H1 (cell line): ENCODE measurements at regions not wholly inside any gene's neighbourhood (a gene's known extent, or its start where the extent isn't known, plus 50 kb on each side); places are given as distances from the start of the nearest gene placed in this dataset.

Source experiments
- CTCF ChIA-PET: fragments of 300-600 bp; sonication (Branson Sonifier 250); formaldehyde crosslinking; loops from one replicate; lab custom pipeline; 2021; ENCODE audit not compliant: partially characterized antibody; lab: Charles Lee
- POLR2A ChIA-PET: fragments of 300-600 bp; sonication (Branson Sonifier 250); formaldehyde crosslinking; loops from one replicate; lab custom pipeline; 2021; ENCODE audit warnings: inconsistent platforms; ENCODE audit not compliant: partially characterized antibody; lab: Charles Lee
- DNase-seq, 2 experiments: peaks; one replicate each; pipeline versions ENCODE4 v3.0.0 to v3.0.0-alpha.2; 2010 to 2022; ENCODE audit warnings: low spot score in 2 of 2, low read depth in 1 of 2, mixed read lengths in 1 of 2
- FAIRE-seq: peaks from 2 replicates; lab custom pipeline; 2011; peaks lifted over from hg19 to GRCh38; lab: Jason Lieb, UNC
- H2AFZ ChIP-seq: 2 replicates; pipeline ENCODE4 v1.8.1; 2012; ENCODE audit warnings: low read length, inconsistent platforms
- H2AK5ac ChIP-seq: 2 replicates; pipeline ENCODE4 v1.6.1; 2013; ENCODE audit warnings: low read depth, low read length
- H2BK120ac ChIP-seq: replicated peaks from 2 replicates; pipeline ENCODE3; 2013; ENCODE audit warnings: low read depth, low read length, inconsistent platforms
- H2BK12ac ChIP-seq: 2 replicates; pipeline ENCODE4 v1.6.1; 2013; ENCODE audit warnings: low read depth, low read length
- H2BK15ac ChIP-seq: 2 replicates; pipeline ENCODE4 v1.6.1; 2013; ENCODE audit warnings: low read length
- H2BK20ac ChIP-seq: 2 replicates; pipeline ENCODE4 v1.6.1; 2013; ENCODE audit warnings: low read length
- H2BK5ac ChIP-seq: 2 replicates; pipeline ENCODE4 v1.6.1; 2013; ENCODE audit warnings: low read depth, low read length
- H3K14ac ChIP-seq: 2 replicates; pipeline ENCODE4 v1.6.1; 2013; ENCODE audit warnings: inconsistent platforms; ENCODE audit not compliant: insufficient read length
- H3K18ac ChIP-seq: 2 replicates; pipeline ENCODE4 v1.6.1; 2013; ENCODE audit warnings: low read length; ENCODE audit errors: extremely low read depth
- H3K23ac ChIP-seq: 2 replicates; pipeline ENCODE4 v1.6.1; 2013; ENCODE audit warnings: inconsistent platforms; ENCODE audit not compliant: insufficient read length
- H3K23me2 ChIP-seq: 2 replicates; pipeline ENCODE4 v1.6.1; 2013; ENCODE audit warnings: low read depth, low read length
- H3K27ac ChIP-seq: 2 replicates; pipeline ENCODE4 v1.6.1; 2011; ENCODE audit warnings: low read depth, low read length, inconsistent platforms
- H3K27me3 ChIP-seq, 4 experiments: replicated peaks in 1 of 4; 1 replicate in 1 of 4; 2 replicates in 3 of 4; pipeline versions ENCODE4 v1.6.1 to v1.8.1; 2011 to 2013; ENCODE audit warnings: low read length in 3 of 4, mild to moderate bottlenecking in 3 of 4, inconsistent platforms in 2 of 4, mixed read lengths in 2 of 4, moderate library complexity in 1 of 4; ENCODE audit not compliant: control insufficient read depth in 3 of 4, insufficient read depth in 3 of 4; ENCODE audit errors: extremely low read depth in 1 of 4
- H3K36me3 ChIP-seq, 4 experiments: 2 replicates each; pipeline versions ENCODE4 v1.6.1 to v1.8.1; 2011 to 2013; ENCODE audit warnings: mild to moderate bottlenecking in 4 of 4, low read length in 3 of 4, moderate library complexity in 2 of 4, control low read depth in 1 of 4, inconsistent platforms in 1 of 4; ENCODE audit not compliant: insufficient read depth in 4 of 4, control insufficient read depth in 2 of 4
- H3K4ac ChIP-seq: replicated peaks from 2 replicates; pipeline ENCODE3; 2013; ENCODE audit warnings: low read length, low read depth, mixed read lengths, inconsistent platforms; ENCODE audit not compliant: insufficient read length
- H3K4me1 ChIP-seq, 4 experiments: replicated peaks in 1 of 4; 1 replicate in 1 of 4; 2 replicates in 3 of 4; pipeline versions ENCODE4 v1.6.1 to v1.8.1; 2011 to 2013; ENCODE audit warnings: low read length in 3 of 4, inconsistent platforms in 2 of 4, mixed read lengths in 1 of 4; ENCODE audit not compliant: insufficient read depth in 4 of 4, control insufficient read depth in 3 of 4
- H3K4me2 ChIP-seq, 2 experiments: 2 replicates each; pipeline versions ENCODE4 v1.6.1 to v1.8.1; 2011 to 2013; ENCODE audit warnings: low read depth in 2 of 2, low read length in 2 of 2, control low read depth in 1 of 2, inconsistent platforms in 1 of 2, mild to moderate bottlenecking in 1 of 2; ENCODE audit not compliant: insufficient read depth in 1 of 2
- H3K4me3 ChIP-seq, 4 experiments: fragments of 200-600, 300-600 bp in 1 of 4; sonication (generic), shearing (Covaris generic), sonication (Bioruptor Twin) in 1 of 4; 2 replicates each; pipeline versions ENCODE4 v1.5.1 to v1.8.1; 2011 to 2016; ENCODE audit warnings: low read length in 4 of 4, low read depth in 3 of 4, control low read depth in 2 of 4, inconsistent platforms in 2 of 4, mild to moderate bottlenecking in 2 of 4, mixed read lengths in 1 of 4, moderate library complexity in 1 of 4; ENCODE audit not compliant: insufficient read depth in 2 of 4; ENCODE audit errors: extremely low read depth in 1 of 4
- H3K56ac ChIP-seq: replicated peaks from 2 replicates; pipeline ENCODE3; 2013; ENCODE audit warnings: low read depth, mild to moderate bottlenecking, mixed read lengths, low read length, inconsistent platforms; ENCODE audit not compliant: insufficient read length
- H3K79me1 ChIP-seq: 2 replicates; pipeline ENCODE4 v1.6.1; 2013; ENCODE audit warnings: low read depth, low read length, control low read depth
- H3K79me2 ChIP-seq, 2 experiments: 2 replicates each; pipeline versions ENCODE4 v1.6.1 to v1.8.1; 2012 to 2013; ENCODE audit warnings: low read length in 2 of 2, mild to moderate bottlenecking in 2 of 2, inconsistent platforms in 1 of 2; ENCODE audit not compliant: insufficient read depth in 2 of 2, control insufficient read depth in 1 of 2
- H3K9ac ChIP-seq, 4 experiments: replicated peaks in 1 of 4; 1 replicate in 1 of 4; 2 replicates in 3 of 4; pipeline versions ENCODE4 v1.6.1 to v1.8.1; 2011 to 2013; ENCODE audit warnings: low read depth in 3 of 4, low read length in 3 of 4, control low read depth in 2 of 4, mild to moderate bottlenecking in 2 of 4, moderate library complexity in 2 of 4, inconsistent platforms in 1 of 4; ENCODE audit errors: extremely low read depth in 1 of 4
- H3K9me3 ChIP-seq, 2 experiments: 2 replicates each; pipeline versions ENCODE4 v1.6.1 to v1.8.1; 2012 to 2013; ENCODE audit warnings: mild to moderate bottlenecking in 2 of 2, moderate library complexity in 2 of 2, control low read depth in 1 of 2, inconsistent platforms in 1 of 2, low read depth in 1 of 2, low read length in 1 of 2, mixed read lengths in 1 of 2; ENCODE audit not compliant: insufficient read depth in 2 of 2
- H4K20me1 ChIP-seq, 2 experiments: replicated peaks in 1 of 2; 2 replicates each; pipeline versions ENCODE3 to v1.8.1; 2011 to 2013; ENCODE audit warnings: inconsistent platforms in 2 of 2, low read length in 2 of 2, mild to moderate bottlenecking in 1 of 2; ENCODE audit not compliant: insufficient read depth in 2 of 2, control insufficient read depth in 1 of 2
- H4K5ac ChIP-seq: 2 replicates; pipeline ENCODE4 v1.6.1; 2013; ENCODE audit warnings: low read length, low read depth, mixed read lengths, inconsistent platforms; ENCODE audit not compliant: insufficient read length
- H4K8ac ChIP-seq: 2 replicates; pipeline ENCODE4 v1.8.0; 2013; ENCODE audit warnings: mild to moderate bottlenecking, moderate library complexity, low read length, inconsistent platforms; ENCODE audit not compliant: insufficient read depth; ENCODE audit errors: extremely low read depth
- H4K91ac ChIP-seq: replicated peaks from 2 replicates; pipeline ENCODE3; 2013; ENCODE audit warnings: low read length, mixed read lengths, inconsistent platforms; ENCODE audit not compliant: insufficient read length
- HDAC2 ChIP-seq, 2 experiments: fragments of 300-600 bp in 1 of 2; sonication (generic) in 1 of 2; IDR thresholded peaks; 2 replicates each; pipeline ENCODE4 v1.6.1; 2011 to 2012; ENCODE audit warnings: low read depth in 2 of 2, low read length in 2 of 2, mild to moderate bottlenecking in 2 of 2, moderate library complexity in 2 of 2, borderline replicate concordance in 1 of 2, inconsistent platforms in 1 of 2
- WGBS, 2 experiments: shearing (Covaris generic) in 1 of 2; methylation state at CpG; one replicate each; pipeline versions ENCODE4 v1.1.6 to v1.1.7; 2013 to 2015; ENCODE audit warnings: low lambda C conversion rate in 2 of 2, mixed read lengths in 2 of 2, inconsistent platforms in 1 of 2, low coverage in 1 of 2, missing lambda C conversion rate in 1 of 2; ENCODE audit not compliant: insufficient replicate concordance in 2 of 2, insufficient coverage in 1 of 2, insufficient read length in 1 of 2; ENCODE audit errors: extremely low coverage in 1 of 2, missing lambda C conversion rate in 1 of 2; 5-methylcytosine and 5-hydroxymethylcytosine counted together

- Histone ChIP-seq H2AK5ac (no peak overlapping the region), H3K4me1 (no peaks in the 10 kb centered on the region), H2AFZ (no peak overlapping the region), H3K18ac (no peak overlapping the region), H3K23ac (no peak overlapping the region), H2BK20ac (no peak overlapping the region), H3K4me3 (no peak overlapping the region), H3K4ac (no peak overlapping the region), H4K20me1 (no peaks in the 10 kb centered on the region), H3K79me1 (no peaks in the 10 kb centered on the region), H3K14ac (no peak overlapping the region), H4K91ac (no peak overlapping the region), H3K23me2 (no peaks in the 10 kb centered on the region), H2BK12ac (no peak overlapping the region), H3K4me2 (no peak overlapping the region), H3K27ac (no peak overlapping the region), H3K56ac (no peak overlapping the region), H4K5ac (no peak overlapping the region), H3K79me2 (no peaks in the 10 kb centered on the region), H3K9ac (no peak overlapping the region), H3K9me3 (peaks cover 0 to 2% of the 10 kb centered on the region in 2 experiments; a peak in 1 of 4 replicates), H3K27me3 (no peaks in the 10 kb centered on the region), H4K8ac (no peak overlapping the region), H2BK120ac (no peak overlapping the region), H2BK15ac (no peak overlapping the region), H3K36me3 (no peaks in the 10 kb centered on the region), H2BK5ac (no peak overlapping the region)
- FAIRE-seq = no peak
- ChIA-PET CTCF (no interaction called here), POLR2A (no interaction called here)
- TF ChIP-seq HDAC2 (IDR thresholded peaks at IDR 0.05; ENCODE audit: borderline replicate concordance in 1 of 2, low read depth in 2 of 2, low read length in 2 of 2) = no peak
- 95% methylated on average over 1 of the region's 1 CpG; no CpG with 5 or more reads in 1 of the 2 experiments for WGBS, 2 experiments
- no peak for DNase-seq
Measured at GRCh38 chr13:65560936-65561335, 1669.2 kb downstream of the PCDH9 start.
